RWPE2 (cell line): ENCODE measurements at regions not wholly inside any gene's neighbourhood (a gene's known extent, or its start where the extent isn't known, plus 50 kb on each side); places are given as distances from the start of the nearest gene placed in this dataset.

ENCODE experiments used
- ATAC-seq: fragments of 200-7000 bp; cut with Tn5 transposase; 3 replicates; pipeline ENCODE4 v1.9.1; 2021; ENCODE audit warnings: low read depth
- DNase-seq: peaks from one replicate; pipeline ENCODE4 v3.0.0-alpha.2; 2020; ENCODE audit warnings: low spot score
- H3K27ac ChIP-seq: fragments of 450-650 bp; 2 replicates; pipeline ENCODE4 v1.5.1; 2017; ENCODE audit warnings: mild to moderate bottlenecking; ENCODE audit not compliant: poor library complexity, severe bottlenecking
- H3K27me3 ChIP-seq: fragments of 250-450 bp; sonication (Bioruptor Pico); 2 replicates; pipeline ENCODE4 v1.5.1; 2021; ENCODE audit warnings: mild to moderate bottlenecking, moderate library complexity; ENCODE audit not compliant: insufficient read depth, poor library complexity, severe bottlenecking
- H3K36me3 ChIP-seq: fragments of 250-450 bp; sonication (Bioruptor Pico); 2 replicates; pipeline ENCODE4 v1.5.1; 2020; ENCODE audit warnings: low read depth, mild to moderate bottlenecking, moderate library complexity
- H3K4me1 ChIP-seq: fragments of 250-450 bp; sonication (Bioruptor Pico); 2 replicates; pipeline ENCODE4 v1.5.1; 2021; ENCODE audit warnings: mild to moderate bottlenecking, moderate library complexity; ENCODE audit not compliant: insufficient read depth, poor library complexity, severe bottlenecking
- H3K4me3 ChIP-seq: fragments of 250-450 bp; sonication (Bioruptor Pico); 2 replicates; pipeline ENCODE4 v1.5.1; 2021; ENCODE audit warnings: mild to moderate bottlenecking, moderate library complexity; ENCODE audit not compliant: severe bottlenecking
- H3K9me3 ChIP-seq: fragments of 250-450 bp; sonication (Bioruptor Pico); 2 replicates; pipeline ENCODE4 v1.5.1; 2021; ENCODE audit warnings: mild to moderate bottlenecking, moderate library complexity; ENCODE audit not compliant: severe bottlenecking
- CTCF ChIP-seq: fragments of 450-650 bp; IDR thresholded peaks from one replicate; pipeline ENCODE4 v1.5.1; 2017; ENCODE audit warnings: mild to moderate bottlenecking, moderate library complexity; ENCODE audit not compliant: poor library complexity, severe bottlenecking

- no peak for ATAC-seq
- H3K9me3 ChIP-seq, result no peaks in the 10 kb centered on the region
- TF ChIP-seq CTCF, result no peak
These were observed 1367.8 kb upstream of the IGFBP7 start for GRCh38 chr4:58477950-58478349.

GRCh38 chr4:58477513-58477912, 1367.3 kb upstream of the IGFBP7 start:
- H3K4me3 ChIP-seq, result no peak overlapping the region
- DNase-seq (no peak), ATAC-seq (no peak)
- H3K9me3 ChIP-seq, result no peaks in the 10 kb centered on the region
- no peaks in the 10 kb centered on the region for H3K4me1 ChIP-seq
- H3K27me3 ChIP-seq, result peaks cover 11% of the 10 kb centered on the region
- no peaks in the 10 kb centered on the region for H3K36me3 ChIP-seq
- H3K27ac ChIP-seq, result no peak overlapping the region
- no peak for TF ChIP-seq CTCF

More at GRCh38 chr4:58477950-58478349, 1367.8 kb upstream of the IGFBP7 start:
- Histone ChIP-seq H3K27ac (no peak overlapping the region), H3K27me3 (peaks cover 11% of the 10 kb centered on the region), H3K4me3 (no peak overlapping the region), H3K4me1 (no peaks in the 10 kb centered on the region), H3K36me3 (no peaks in the 10 kb centered on the region)
- DNase-seq, result no peak

- Histone ChIP-seq H3K9me3 (no peaks in the 10 kb centered on the region), H3K36me3 (no peaks in the 10 kb centered on the region), H3K4me3 (no peak overlapping the region), H3K4me1 (no peaks in the 10 kb centered on the region), H3K27ac (no peak overlapping the region), H3K27me3 (peaks cover 5% of the 10 kb centered on the region)
- ATAC-seq (no peak), DNase-seq (no peak)
- no peak for TF ChIP-seq CTCF
These were observed 1364.9 kb upstream of the IGFBP7 start for GRCh38 chr4:58475097-58475496.

- no peak for ATAC-seq
These were observed 1354.8 kb upstream of the IGFBP7 start for GRCh38 chr4:58465031-58465430.

More at GRCh38 chr4:58465031-58465430, 1354.8 kb upstream of the IGFBP7 start:
- Histone ChIP-seq H3K4me1 (no peaks in the 10 kb centered on the region), H3K27ac (no peak overlapping the region), H3K36me3 (no peaks in the 10 kb centered on the region), H3K4me3 (no peak overlapping the region), H3K9me3 (no peaks in the 10 kb centered on the region), H3K27me3 (no peaks in the 10 kb centered on the region)
- no peak for TF ChIP-seq CTCF
- no peak for DNase-seq
